ENCODE measurements at regions not wholly inside any gene's neighbourhood (a gene's known extent, or its start where the extent isn't known, plus 50 kb on each side); places are given as distances from the start of the nearest gene placed in this dataset.

DNA sequence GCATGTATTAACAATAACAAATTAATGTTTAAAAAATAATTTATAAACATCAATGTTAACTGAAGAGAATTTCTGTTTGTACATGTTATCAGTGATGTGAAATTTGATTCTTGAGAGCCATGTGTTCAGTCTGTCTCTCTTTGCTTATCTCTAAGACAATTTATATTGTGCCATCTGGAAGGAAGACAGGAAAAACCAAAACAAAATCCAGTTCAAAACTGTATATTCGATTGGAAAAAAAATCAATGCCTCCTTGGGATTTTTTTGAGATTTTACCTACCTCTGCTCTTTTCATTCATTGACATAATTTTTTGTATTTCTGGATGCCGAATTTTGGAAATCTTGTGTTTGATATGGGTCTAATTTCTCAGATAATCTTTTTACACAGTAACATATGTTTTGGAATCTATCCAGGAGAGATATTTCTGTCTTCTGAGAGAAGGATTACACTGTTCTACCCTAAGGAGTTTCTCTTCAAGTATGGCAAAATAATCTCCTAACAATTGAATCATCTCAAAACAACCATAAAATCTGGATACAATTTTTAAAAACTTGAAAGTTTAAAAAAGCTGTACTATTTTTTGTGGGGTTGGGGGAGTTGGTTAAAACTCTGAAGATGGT, 311.9 kb upstream of the GNAI1 start:
- TF ChIP-seq, protein P1, sequence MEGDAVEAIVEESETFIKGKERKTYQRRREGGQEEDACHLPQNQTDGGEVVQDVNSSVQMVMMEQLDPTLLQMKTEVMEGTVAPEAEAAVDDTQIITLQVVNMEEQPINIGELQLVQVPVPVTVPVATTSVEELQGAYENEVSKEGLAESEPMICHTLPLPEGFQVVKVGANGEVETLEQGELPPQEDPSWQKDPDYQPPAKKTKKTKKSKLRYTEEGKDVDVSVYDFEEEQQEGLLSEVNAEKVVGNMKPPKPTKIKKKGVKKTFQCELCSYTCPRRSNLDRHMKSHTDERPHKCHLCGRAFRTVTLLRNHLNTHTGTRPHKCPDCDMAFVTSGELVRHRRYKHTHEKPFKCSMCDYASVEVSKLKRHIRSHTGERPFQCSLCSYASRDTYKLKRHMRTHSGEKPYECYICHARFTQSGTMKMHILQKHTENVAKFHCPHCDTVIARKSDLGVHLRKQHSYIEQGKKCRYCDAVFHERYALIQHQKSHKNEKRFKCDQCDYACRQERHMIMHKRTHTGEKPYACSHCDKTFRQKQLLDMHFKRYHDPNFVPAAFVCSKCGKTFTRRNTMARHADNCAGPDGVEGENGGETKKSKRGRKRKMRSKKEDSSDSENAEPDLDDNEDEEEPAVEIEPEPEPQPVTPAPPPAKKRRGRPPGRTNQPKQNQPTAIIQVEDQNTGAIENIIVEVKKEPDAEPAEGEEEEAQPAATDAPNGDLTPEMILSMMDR (IDR thresholded peaks at IDR 0.05), result no peak
- TF ChIP-seq NFE2L1 (CRISPR knock-in tag; IDR thresholded peaks at IDR 0.05) (no peak), IRF2 (CRISPR knock-in tag; IDR thresholded peaks at IDR 0.05; ENCODE audit: borderline replicate concordance, low read depth) (no peak), CBFB (CRISPR knock-in tag; IDR thresholded peaks at IDR 0.05; ENCODE audit: low read depth) (no peak), HMGA2 (CRISPR knock-in tag; IDR thresholded peaks at IDR 0.05) (no peak), SMAD3 (CRISPR knock-in tag; IDR thresholded peaks at IDR 0.05; ENCODE audit: borderline replicate concordance) (no peak)
